ENCODE measurements at regions not wholly inside any gene's neighbourhood (a gene's known extent, or its start where the extent isn't known, plus 50 kb on each side); places are given as distances from the start of the nearest gene placed in this dataset.

DNA sequence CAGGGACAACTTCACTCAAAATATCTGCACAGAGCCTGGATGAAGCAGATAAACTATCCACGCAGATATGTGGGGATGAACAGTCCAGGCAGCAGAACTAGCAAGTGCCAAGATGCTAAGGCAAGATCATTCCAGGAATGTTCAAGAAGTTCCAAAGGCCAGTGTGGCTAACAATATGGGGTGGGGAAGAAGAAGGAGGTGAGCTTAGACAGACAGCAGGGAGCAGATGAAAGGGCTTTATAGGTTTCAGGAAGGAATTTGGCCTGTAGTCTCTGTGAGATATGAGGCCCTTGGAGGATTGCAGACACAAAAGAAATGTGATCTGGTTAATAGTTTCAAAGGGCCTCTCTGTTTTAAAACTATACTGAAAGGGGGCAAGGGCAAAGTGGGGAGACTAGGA, 63.5 kb upstream of the PPM1H start:
- no peak overlapping the region; the same call in 1 of the 2 replicates for H2AFZ ChIP-seq (ENCODE audit: low read length)
- H4K20me1 ChIP-seq (ENCODE audit: insufficient read depth, low read length, poor library complexity, severe bottlenecking) = no peaks in the 10 kb centered on the region
- no peaks in the 10 kb centered on the region for H3K27me3 ChIP-seq (ENCODE audit: insufficient read depth, low read length, poor library complexity, severe bottlenecking)
- TF ChIP-seq, protein P1, sequence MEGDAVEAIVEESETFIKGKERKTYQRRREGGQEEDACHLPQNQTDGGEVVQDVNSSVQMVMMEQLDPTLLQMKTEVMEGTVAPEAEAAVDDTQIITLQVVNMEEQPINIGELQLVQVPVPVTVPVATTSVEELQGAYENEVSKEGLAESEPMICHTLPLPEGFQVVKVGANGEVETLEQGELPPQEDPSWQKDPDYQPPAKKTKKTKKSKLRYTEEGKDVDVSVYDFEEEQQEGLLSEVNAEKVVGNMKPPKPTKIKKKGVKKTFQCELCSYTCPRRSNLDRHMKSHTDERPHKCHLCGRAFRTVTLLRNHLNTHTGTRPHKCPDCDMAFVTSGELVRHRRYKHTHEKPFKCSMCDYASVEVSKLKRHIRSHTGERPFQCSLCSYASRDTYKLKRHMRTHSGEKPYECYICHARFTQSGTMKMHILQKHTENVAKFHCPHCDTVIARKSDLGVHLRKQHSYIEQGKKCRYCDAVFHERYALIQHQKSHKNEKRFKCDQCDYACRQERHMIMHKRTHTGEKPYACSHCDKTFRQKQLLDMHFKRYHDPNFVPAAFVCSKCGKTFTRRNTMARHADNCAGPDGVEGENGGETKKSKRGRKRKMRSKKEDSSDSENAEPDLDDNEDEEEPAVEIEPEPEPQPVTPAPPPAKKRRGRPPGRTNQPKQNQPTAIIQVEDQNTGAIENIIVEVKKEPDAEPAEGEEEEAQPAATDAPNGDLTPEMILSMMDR (conservative IDR thresholded peaks at IDR 0.05; ENCODE audit: low read length) = no peak
- TF ChIP-seq EZH2phosphoT487 (IDR thresholded peaks at IDR 0.05; ENCODE audit: borderline replicate concordance) = no peak
- H3K9me3 ChIP-seq (ENCODE audit: insufficient read depth, low read depth, low read length) = no peaks in the 10 kb centered on the region
- H3F3A ChIP-seq (ENCODE audit: low read depth) = no peaks in the 10 kb centered on the region
- no peak overlapping the region for H3K4me2 ChIP-seq (ENCODE audit: low read depth, low read length, poor library complexity, severe bottlenecking)
- no peaks in the 10 kb centered on the region for H3K9me2 ChIP-seq (replicated peaks; ENCODE audit: low read depth, low read length)
- no peaks in the 10 kb centered on the region for H3K79me2 ChIP-seq (ENCODE audit: insufficient read depth, low read length)
- H3K36me3 ChIP-seq (ENCODE audit: insufficient read depth, low read length) = no peaks in the 10 kb centered on the region
- H3K4me3 ChIP-seq (ENCODE audit: low read length, poor library complexity, severe bottlenecking) = no peak overlapping the region
- no peak overlapping the region for H3K9ac ChIP-seq (ENCODE audit: low read depth, low read length, poor library complexity, severe bottlenecking)
- H3K4me1 ChIP-seq (ENCODE audit: insufficient read depth, low read length, poor library complexity, severe bottlenecking) = no peaks in the 10 kb centered on the region

DNA sequence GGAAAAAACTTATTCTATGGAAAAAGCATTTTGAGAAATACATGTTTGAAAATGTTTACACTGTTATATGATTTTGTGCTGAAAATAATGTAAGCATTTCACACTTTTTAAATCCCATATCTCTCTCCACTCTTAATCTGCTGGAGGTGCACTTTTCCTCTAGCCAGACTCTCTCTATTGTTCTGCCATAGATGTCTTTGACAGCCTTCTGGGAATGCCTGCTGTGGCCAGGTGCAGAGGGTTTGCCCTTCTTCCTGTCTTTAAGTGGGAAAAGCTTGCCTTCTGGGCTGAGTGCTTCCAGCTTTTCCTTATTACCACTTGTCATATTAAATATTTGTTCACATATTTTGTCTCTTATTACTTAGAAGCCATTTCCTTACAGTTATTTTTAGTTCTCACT, 60.1 kb upstream of the PPM1H start:
- H3K4me2 ChIP-seq (ENCODE audit: low read depth, low read length, poor library complexity, severe bottlenecking) = no peak overlapping the region
- no peaks in the 10 kb centered on the region for H3K27me3 ChIP-seq (ENCODE audit: insufficient read depth, low read length, poor library complexity, severe bottlenecking)
- H3K9me2 ChIP-seq (replicated peaks; ENCODE audit: low read depth, low read length) = no peaks in the 10 kb centered on the region
- H3K9me3 ChIP-seq (ENCODE audit: insufficient read depth, low read depth, low read length) = no peaks in the 10 kb centered on the region
- H3F3A ChIP-seq (ENCODE audit: low read depth) = no peaks in the 10 kb centered on the region
- no peaks in the 10 kb centered on the region for H4K20me1 ChIP-seq (ENCODE audit: insufficient read depth, low read length, poor library complexity, severe bottlenecking)
- no peak overlapping the region for H3K9ac ChIP-seq (ENCODE audit: low read depth, low read length, poor library complexity, severe bottlenecking)
- no peak overlapping the region for H2AFZ ChIP-seq (ENCODE audit: low read length)
- no peaks in the 10 kb centered on the region for H3K4me1 ChIP-seq (ENCODE audit: insufficient read depth, low read length, poor library complexity, severe bottlenecking)
- H3K36me3 ChIP-seq (ENCODE audit: insufficient read depth, low read length) = no peaks in the 10 kb centered on the region
- H3K79me2 ChIP-seq (ENCODE audit: insufficient read depth, low read length) = no peaks in the 10 kb centered on the region
- H3K4me3 ChIP-seq (ENCODE audit: low read length, poor library complexity, severe bottlenecking) = no peak overlapping the region
- no peak for TF ChIP-seq EZH2phosphoT487 (IDR thresholded peaks at IDR 0.05; ENCODE audit: borderline replicate concordance)

DNA sequence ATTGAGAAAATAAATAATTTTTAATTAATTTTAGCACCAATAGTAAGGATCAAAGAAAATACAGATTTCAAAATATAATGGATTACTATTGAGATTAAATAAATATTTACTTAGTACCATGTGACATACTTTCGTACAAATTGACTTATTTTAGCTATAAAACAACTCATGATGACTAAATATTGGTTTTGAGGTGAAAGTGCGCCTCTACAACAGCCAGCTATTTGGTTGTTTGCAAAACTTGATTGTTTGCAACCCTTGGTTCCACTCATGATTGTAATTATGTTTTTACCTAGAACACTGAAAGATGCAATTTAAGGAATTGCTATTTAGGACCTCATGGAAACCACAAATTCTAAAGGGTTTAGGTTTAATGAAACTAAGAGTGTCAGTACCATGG, 51.9 kb upstream of the PPM1H start:
- Histone ChIP-seq H4K20me1 (ENCODE audit: insufficient read depth, low read length, poor library complexity, severe bottlenecking) (no peaks in the 10 kb centered on the region), H3K4me1 (ENCODE audit: insufficient read depth, low read length, poor library complexity, severe bottlenecking) (no peaks in the 10 kb centered on the region), H3K27me3 (ENCODE audit: insufficient read depth, low read length, poor library complexity, severe bottlenecking) (no peaks in the 10 kb centered on the region), H3K9ac (ENCODE audit: low read depth, low read length, poor library complexity, severe bottlenecking) (no peak overlapping the region), H3F3A (ENCODE audit: low read depth) (no peaks in the 10 kb centered on the region), H3K9me2 (replicated peaks; ENCODE audit: low read depth, low read length) (no peaks in the 10 kb centered on the region), H3K79me2 (ENCODE audit: insufficient read depth, low read length) (no peaks in the 10 kb centered on the region), H3K4me2 (ENCODE audit: low read depth, low read length, poor library complexity, severe bottlenecking) (no peak overlapping the region), H3K9me3 (ENCODE audit: insufficient read depth, low read depth, low read length) (no peaks in the 10 kb centered on the region), H3K4me3 (ENCODE audit: low read length, poor library complexity, severe bottlenecking) (no peak overlapping the region), H2AFZ (ENCODE audit: low read length) (no peak overlapping the region), H3K36me3 (ENCODE audit: insufficient read depth, low read length) (no peaks in the 10 kb centered on the region)
- TF ChIP-seq, protein P1 (conservative IDR thresholded peaks at IDR 0.05; ENCODE audit: low read length) = no peak
- no peak for TF ChIP-seq EZH2phosphoT487 (IDR thresholded peaks at IDR 0.05; ENCODE audit: borderline replicate concordance)
